ENCODE measurements at regions not wholly inside any gene's neighbourhood (a gene's known extent, or its start where the extent isn't known, plus 50 kb on each side); places are given as distances from the start of the nearest gene placed in this dataset.

GRCh38 chr6:80472271-80472670, 365.8 kb downstream of the BCKDHB start:
- Histone ChIP-seq H3K27ac (no peak overlapping the region), H3K9me3 (no peaks in the 10 kb centered on the region), H3K4me1 (no peaks in the 10 kb centered on the region), H3K4me2 (no peak overlapping the region), H3K4me3 (no peak overlapping the region)
- no peak for TF ChIP-seq BHLHE40 (IDR thresholded peaks at IDR 0.05; ENCODE audit: low read depth, low read length)
- TF ChIP-seq ZNF302 (CRISPR knock-in tag; IDR thresholded peaks at IDR 0.05) = no peak
- ChIA-PET POLR2A (no interaction called here), CTCF (no interaction called here)
- FAIRE-seq (no peak), ATAC-seq (no peak), DNase-seq (ENCODE audit: low read depth in 1 of 2, low spot score in 1 of 2) (no peak)
- 8% methylated on average over 1 of the region's 1 CpG for WGBS (ENCODE audit: missing lambda C conversion rate)

- ATAC-seq (no peak), FAIRE-seq (no peak), DNase-seq (ENCODE audit: low read depth in 1 of 2, low spot score in 1 of 2) (no peak)
- Histone ChIP-seq H3K27ac (no peak overlapping the region), H3K9me3 (no peaks in the 10 kb centered on the region), H3K4me3 (no peak overlapping the region), H3K4me2 (no peak overlapping the region), H3K4me1 (no peaks in the 10 kb centered on the region)
- ChIA-PET CTCF (no interaction called here), POLR2A (no interaction called here)
- 77% methylated on average over 2 of the region's 2 CpGs for WGBS (ENCODE audit: missing lambda C conversion rate)
- no peak for TF ChIP-seq FOXS1 (CRISPR knock-in tag; IDR thresholded peaks at IDR 0.05)
- TF ChIP-seq EHMT2 (IDR thresholded peaks at IDR 0.05; ENCODE audit: low read depth) = no peak
- TF ChIP-seq JUN (IDR thresholded peaks at IDR 0.05) = no peak
- TF ChIP-seq HEYL (CRISPR knock-in tag; IDR thresholded peaks at IDR 0.05) = no peak
- TF ChIP-seq PHF8 (IDR thresholded peaks at IDR 0.05; ENCODE audit: borderline replicate concordance, low read depth) = no peak
- TF ChIP-seq CBX8 (IDR thresholded peaks at IDR 0.05) = no peak
- TF ChIP-seq E2F6 (IDR thresholded peaks at IDR 0.05; ENCODE audit: borderline replicate concordance, low read depth) = no peak
- no peak for TF ChIP-seq SMC3 (IDR thresholded peaks at IDR 0.05)
Observed at GRCh38 chr6:80469977-80470376, 363.5 kb downstream of the BCKDHB start.

DNA sequence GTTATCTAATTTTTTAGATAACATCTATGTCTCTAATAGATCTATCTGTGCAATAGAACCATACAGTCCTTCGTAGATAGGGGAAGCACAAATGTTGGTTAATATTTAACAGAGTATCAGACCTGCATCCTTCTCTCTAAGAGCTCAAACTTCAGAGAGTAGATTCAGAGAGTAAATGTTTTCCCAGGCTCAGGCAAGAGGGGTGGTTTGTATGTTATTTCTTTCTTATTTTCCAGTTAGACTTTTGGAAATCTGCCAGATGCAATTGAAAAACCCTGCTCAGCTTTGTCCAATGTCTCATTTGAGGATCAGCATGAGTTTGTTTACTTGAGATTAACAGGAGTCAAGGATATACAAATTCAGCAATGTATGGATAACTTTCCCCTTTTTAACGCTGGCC, 361.9 kb downstream of the BCKDHB start:
- Histone ChIP-seq H3K4me1 (no peaks in the 10 kb centered on the region), H3K27ac (no peak overlapping the region), H3K4me2 (no peak overlapping the region), H3K4me3 (no peak overlapping the region), H3K9me3 (no peaks in the 10 kb centered on the region)
- ATAC-seq (no peak), DNase-seq (ENCODE audit: low read depth in 1 of 2, low spot score in 1 of 2) (no peak), FAIRE-seq (no peak)
- WGBS (ENCODE audit: missing lambda C conversion rate) = 47% methylated on average over 2 of the region's 2 CpGs
- ChIA-PET POLR2A (no interaction called here), CTCF (interaction anchor here (0.7 kb wide), 1 partner anchor 12 kb away, joined by 3 read pairs; no protein-coding TSS in a partner anchor)
- TF ChIP-seq KDM1A (IDR thresholded peaks at IDR 0.05; ENCODE audit: low read depth) = no peak
- TF ChIP-seq RCOR1 (IDR thresholded peaks at IDR 0.05; ENCODE audit: low read depth, low read length) = no peak
- no peak for TF ChIP-seq ATOH8 (CRISPR knock-in tag; IDR thresholded peaks at IDR 0.05; ENCODE audit: low read depth)
- no peak for TF ChIP-seq KDM5A (IDR thresholded peaks at IDR 0.05)
- no peak for TF ChIP-seq HDAC2 (IDR thresholded peaks at IDR 0.05)
- no peak for TF ChIP-seq NR3C1 (IDR thresholded peaks at IDR 0.05)
- no peak for TF ChIP-seq HEYL (CRISPR knock-in tag; IDR thresholded peaks at IDR 0.05)
- TF ChIP-seq GATA3 (IDR thresholded peaks at IDR 0.05; ENCODE audit: borderline replicate concordance) = no peak
- TF ChIP-seq HOXB13 (CRISPR knock-in tag; IDR thresholded peaks at IDR 0.05; ENCODE audit: low read depth) = no peak
- no peak for TF ChIP-seq JUN (IDR thresholded peaks at IDR 0.05)
- TF ChIP-seq ZC3H11A (IDR thresholded peaks at IDR 0.05) = no peak
- no peak for TF ChIP-seq CEBPB (IDR thresholded peaks at IDR 0.05)
- no peak for TF ChIP-seq RARB (CRISPR knock-in tag; IDR thresholded peaks at IDR 0.05)
- no peak for TF ChIP-seq SMC3 (IDR thresholded peaks at IDR 0.05)
- no peak for TF ChIP-seq FOSL2 (IDR thresholded peaks at IDR 0.05)
- TF ChIP-seq FOSL2 (CRISPR knock-in tag; IDR thresholded peaks at IDR 0.05) = no peak
- TF ChIP-seq, protein P1, sequence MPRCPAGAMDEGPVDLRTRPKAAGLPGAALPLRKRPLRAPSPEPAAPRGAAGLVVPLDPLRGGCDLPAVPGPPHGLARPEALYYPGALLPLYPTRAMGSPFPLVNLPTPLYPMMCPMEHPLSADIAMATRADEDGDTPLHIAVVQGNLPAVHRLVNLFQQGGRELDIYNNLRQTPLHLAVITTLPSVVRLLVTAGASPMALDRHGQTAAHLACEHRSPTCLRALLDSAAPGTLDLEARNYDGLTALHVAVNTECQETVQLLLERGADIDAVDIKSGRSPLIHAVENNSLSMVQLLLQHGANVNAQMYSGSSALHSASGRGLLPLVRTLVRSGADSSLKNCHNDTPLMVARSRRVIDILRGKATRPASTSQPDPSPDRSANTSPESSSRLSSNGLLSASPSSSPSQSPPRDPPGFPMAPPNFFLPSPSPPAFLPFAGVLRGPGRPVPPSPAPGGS (IDR thresholded peaks at IDR 0.05) = no peak
- no peak for TF ChIP-seq USF2 (IDR thresholded peaks at IDR 0.05)
- no peak for TF ChIP-seq BHLHE40 (IDR thresholded peaks at IDR 0.05; ENCODE audit: low read depth, low read length)
- TF ChIP-seq SREBF2 (IDR thresholded peaks at IDR 0.05) = no peak
- TF ChIP-seq PHF8 (IDR thresholded peaks at IDR 0.05; ENCODE audit: borderline replicate concordance, low read depth) = no peak
